Right ventricle myocardium inferior (tissue), 1 donor: ENCODE measurements at regions not wholly inside any gene's neighbourhood (a gene's known extent, or its start where the extent isn't known, plus 50 kb on each side); places are given as distances from the start of the nearest gene placed in this dataset.

ENCODE experiments used
- ATAC-seq: fragments of 200-7000 bp; cut with Tn5 transposase; one replicate; pipeline ENCODE4 v1.9.1; 2020; ENCODE audit warnings: mild to moderate bottlenecking, moderate library complexity
- DNase-seq: peaks from one replicate; pipeline ENCODE4 v3.0.0; 2021; ENCODE audit errors: missing footprints
- intact Hi-C: fragments of 100-400 bp; cut with DNase I; formaldehyde crosslinking; loops from one replicate; pipeline ENCODE4 v1.11.0; 2022
- donor health status: DM: no; HTN: yes; CAD: no; lungs with severe emphysema.

- DNase-seq (no peak), ATAC-seq (no peak)
- intact Hi-C loops, result no loop called here
Observed at GRCh38 chr4:162954976-162955375, 211.7 kb downstream of the NAF1 start.

GRCh38 chr4:162952232-162952631 lies 214.5 kb downstream of the NAF1 start:
- intact Hi-C loops, result no loop called here
- ATAC-seq (no peak), DNase-seq (no peak)

GRCh38 chr4:162945713-162946112 lies 221.0 kb downstream of the NAF1 start:
- no peak for ATAC-seq
- intact Hi-C loops, result no loop called here
- DNase-seq, result no peak

- no peak for ATAC-seq
- intact Hi-C loops, result no loop called here
Observed at GRCh38 chr4:162943263-162943662, 223.4 kb downstream of the NAF1 start.

GRCh38 chr4:162938738-162939485 lies 227.8 kb downstream of the NAF1 start:
- DNase-seq (no peak), ATAC-seq (no peak)
- intact Hi-C loops, result no loop called here

More at GRCh38 chr4:162943263-162943662, 223.4 kb downstream of the NAF1 start:
- no peak for DNase-seq

- DNase-seq (no peak), ATAC-seq (no peak)
- intact Hi-C loops, result no loop called here
Observed at GRCh38 chr4:162935214-162935613, 231.5 kb downstream of the NAF1 start.

- no peak for DNase-seq
- ATAC-seq, result no peak
- intact Hi-C loops, result no loop called here
Observed at GRCh38 chr4:162931286-162931685, 235.4 kb downstream of the NAF1 start.

- no peak for ATAC-seq
- intact Hi-C loops, result no loop called here
- DNase-seq, result no peak
Observed at GRCh38 chr4:162921178-162921785, 245.4 kb downstream of the NAF1 start.

- ATAC-seq, result no peak
- no peak for DNase-seq
- intact Hi-C loops, result no loop called here
Observed at GRCh38 chr4:162920649-162921048, 246.0 kb downstream of the NAF1 start.

GRCh38 chr4:162912482-162912881 lies 254.2 kb downstream of the NAF1 start:
- intact Hi-C loops, result no loop called here
- ATAC-seq (no peak), DNase-seq (no peak)

- DNase-seq (no peak), ATAC-seq (no peak)
- intact Hi-C loops, result no loop called here
Observed at GRCh38 chr4:162911349-162911748, 255.3 kb downstream of the NAF1 start.

- ATAC-seq (no peak), DNase-seq (no peak)
- intact Hi-C loops, result no loop called here
Observed at GRCh38 chr4:162909952-162910351, 256.7 kb downstream of the NAF1 start.

GRCh38 chr4:162894387-162894786 lies 272.3 kb downstream of the NAF1 start:
- ATAC-seq, result no peak
- DNase-seq, result no peak
- intact Hi-C loops, result no loop called here

GRCh38 chr4:162891788-162892707 lies 274.6 kb downstream of the NAF1 start:
- no peak for ATAC-seq
- no peak for DNase-seq
- intact Hi-C loops, result no loop called here

GRCh38 chr4:162878096-162878495 lies 288.6 kb downstream of the NAF1 start:
- intact Hi-C loops, result no loop called here
- no peak for DNase-seq
- ATAC-seq, result no peak

GRCh38 chr4:162874748-162875147 lies 291.9 kb downstream of the NAF1 start:
- intact Hi-C loops, result no loop called here
- DNase-seq (no peak), ATAC-seq (no peak)

GRCh38 chr4:162871990-162872389 lies 294.7 kb downstream of the NAF1 start:
- intact Hi-C loops, result no loop called here
- DNase-seq (no peak), ATAC-seq (no peak)

- DNase-seq (no peak), ATAC-seq (no peak)
- intact Hi-C loops, result no loop called here
Observed at GRCh38 chr4:162869157-162869556, 297.5 kb downstream of the NAF1 start.

- no peak for ATAC-seq
- DNase-seq, result no peak
- intact Hi-C loops, result no loop called here
Observed at GRCh38 chr4:162866565-162866964, 300.1 kb downstream of the NAF1 start.

GRCh38 chr4:162865102-162865501 lies 301.6 kb downstream of the NAF1 start:
- ATAC-seq (no peak), DNase-seq (no peak)
- intact Hi-C loops, result no loop called here
